Ishikawa (cell line): ENCODE measurements at regions not wholly inside any gene's neighbourhood (a gene's known extent, or its start where the extent isn't known, plus 50 kb on each side); places are given as distances from the start of the nearest gene placed in this dataset.

Experiments used
- CEBPB ChIP-seq: IDR thresholded peaks from 2 replicates; pipeline ENCODE4 v1.6.1; 2012
- CREB1 ChIP-seq: IDR thresholded peaks from 2 replicates; pipeline ENCODE4 v1.6.1; 2012; ENCODE audit warnings: low read depth
- EGR1 ChIP-seq: IDR thresholded peaks from 2 replicates; pipeline ENCODE4 v1.6.1; 2012
- EP300 ChIP-seq: IDR thresholded peaks from 2 replicates; pipeline ENCODE4 v1.6.1; 2012; ENCODE audit warnings: borderline replicate concordance
- FOXM1 ChIP-seq: IDR thresholded peaks from 2 replicates; pipeline ENCODE4 v1.6.1; 2012; ENCODE audit warnings: low read depth, borderline replicate concordance
- NFIC ChIP-seq: IDR thresholded peaks from 2 replicates; pipeline ENCODE4 v1.6.1; 2012
- RAD21 ChIP-seq: IDR thresholded peaks from 2 replicates; pipeline ENCODE4 v1.6.1; 2012; ENCODE audit warnings: low read depth
- TAF1 ChIP-seq: IDR thresholded peaks from 2 replicates; pipeline ENCODE4 v1.6.1; 2012; ENCODE audit warnings: low read depth, mild to moderate bottlenecking
- TCF12 ChIP-seq: IDR thresholded peaks from 2 replicates; pipeline ENCODE4 v1.6.1; 2012; ENCODE audit warnings: low read depth
- TEAD4 ChIP-seq: IDR thresholded peaks from 2 replicates; pipeline ENCODE4 v1.6.1; 2012
- YY1 ChIP-seq: IDR thresholded peaks from 2 replicates; pipeline ENCODE4 v1.6.1; 2012; ENCODE audit warnings: low read depth
- ZBTB7A ChIP-seq: IDR thresholded peaks from 2 replicates; pipeline ENCODE4 v1.6.1; 2012; ENCODE audit warnings: low read depth
- TF ChIP-seq, protein P1 (sequence below): IDR thresholded peaks from 2 replicates; pipeline ENCODE4 v1.6.1; 2012
- TF ChIP-seq, protein P2 (sequence below): IDR thresholded peaks from 2 replicates; pipeline ENCODE4 v1.6.1; 2012
- TF ChIP-seq, protein P3 (sequence below): IDR thresholded peaks from 2 replicates; pipeline ENCODE4 v1.6.1; 2012; ENCODE audit warnings: low read depth, mild to moderate bottlenecking

DNA sequence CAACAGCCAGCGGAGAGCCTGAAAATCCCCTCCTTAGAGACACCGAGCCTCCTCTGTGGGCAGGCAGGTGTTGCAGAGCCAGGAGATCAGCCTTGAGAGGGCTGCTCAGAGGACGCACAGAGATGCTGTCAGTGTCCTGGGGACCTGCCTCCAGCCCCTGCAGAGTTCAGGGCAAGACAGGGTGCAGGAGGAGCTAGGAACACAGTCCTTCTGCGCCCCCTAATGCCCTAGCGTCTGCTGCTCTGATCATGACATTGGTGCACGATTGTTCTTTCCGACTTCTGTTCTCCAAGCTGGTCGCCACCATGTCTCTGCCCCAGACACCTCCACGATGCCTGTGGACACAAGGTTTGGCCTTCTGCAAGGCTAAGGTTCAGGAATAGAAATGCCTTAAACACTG is 613.7 kb upstream of the MKI67 start:
- TF ChIP-seq, protein P1, sequence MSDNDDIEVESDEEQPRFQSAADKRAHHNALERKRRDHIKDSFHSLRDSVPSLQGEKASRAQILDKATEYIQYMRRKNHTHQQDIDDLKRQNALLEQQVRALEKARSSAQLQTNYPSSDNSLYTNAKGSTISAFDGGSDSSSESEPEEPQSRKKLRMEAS: no peak
- peak; percentile 17; the same call in 1 of the 2 replicates for TF ChIP-seq RAD21

DNA sequence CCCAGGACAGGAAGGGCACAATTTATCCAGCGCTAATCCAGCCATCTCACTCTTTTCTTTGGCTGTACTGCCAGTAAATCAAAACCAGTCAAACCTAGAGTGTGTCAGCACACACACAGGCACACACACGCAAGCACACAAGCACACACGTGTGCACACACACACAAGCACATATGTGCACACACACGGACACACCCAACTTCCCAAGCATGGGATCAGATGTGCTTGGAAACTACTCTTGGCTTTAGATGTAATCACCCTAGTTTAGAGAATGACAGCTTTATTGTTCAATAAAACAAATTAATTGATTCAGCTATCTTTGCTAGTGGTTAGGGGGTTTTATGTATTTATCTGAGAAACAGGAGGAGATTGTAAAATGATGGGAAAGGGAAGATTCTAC is 615.0 kb upstream of the MKI67 start:
- TF ChIP-seq TAF1: no peak

DNA sequence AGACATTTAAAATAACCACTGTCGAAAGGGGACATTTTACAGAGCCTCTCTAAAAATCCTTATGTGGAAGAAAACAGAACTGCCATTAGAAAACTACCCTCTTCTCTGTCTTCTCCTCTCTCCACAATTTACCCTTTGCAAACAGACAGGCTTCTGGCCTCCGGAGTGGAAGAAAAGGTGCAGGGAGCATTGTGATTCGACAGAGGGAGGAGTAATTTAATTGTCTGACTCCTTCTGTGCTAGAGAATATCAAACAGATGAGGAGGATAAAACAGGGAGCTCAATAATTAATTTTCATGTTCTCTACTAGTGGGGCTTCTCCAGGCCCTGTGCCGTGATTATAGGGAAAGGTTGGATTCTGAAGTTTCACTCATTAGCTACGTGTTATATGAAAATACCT is 615.5 kb upstream of the MKI67 start:
- no peak for TF ChIP-seq NFIC

DNA sequence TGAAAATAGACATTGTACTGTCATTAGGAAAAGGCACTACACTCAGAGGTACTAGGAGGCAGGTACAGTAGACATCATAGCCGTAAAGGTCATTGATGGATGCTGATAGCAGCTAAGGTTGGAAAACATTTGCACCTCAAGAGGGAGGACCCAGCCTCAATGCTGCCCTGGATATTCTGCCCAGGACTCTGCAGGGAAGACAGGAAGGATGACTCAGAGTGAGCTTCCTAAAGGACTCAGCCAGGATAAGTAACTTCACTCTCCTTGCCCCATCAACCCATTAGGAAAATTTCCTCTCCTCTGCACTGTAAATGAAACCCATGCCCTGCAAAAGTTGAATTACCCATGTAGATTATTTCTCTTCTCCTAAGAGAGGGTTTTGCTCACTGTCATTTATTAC is 617.9 kb upstream of the MKI67 start:
- TF ChIP-seq, protein P1: no peak
- TF ChIP-seq EGR1 (no peak), NFIC (no peak)

DNA sequence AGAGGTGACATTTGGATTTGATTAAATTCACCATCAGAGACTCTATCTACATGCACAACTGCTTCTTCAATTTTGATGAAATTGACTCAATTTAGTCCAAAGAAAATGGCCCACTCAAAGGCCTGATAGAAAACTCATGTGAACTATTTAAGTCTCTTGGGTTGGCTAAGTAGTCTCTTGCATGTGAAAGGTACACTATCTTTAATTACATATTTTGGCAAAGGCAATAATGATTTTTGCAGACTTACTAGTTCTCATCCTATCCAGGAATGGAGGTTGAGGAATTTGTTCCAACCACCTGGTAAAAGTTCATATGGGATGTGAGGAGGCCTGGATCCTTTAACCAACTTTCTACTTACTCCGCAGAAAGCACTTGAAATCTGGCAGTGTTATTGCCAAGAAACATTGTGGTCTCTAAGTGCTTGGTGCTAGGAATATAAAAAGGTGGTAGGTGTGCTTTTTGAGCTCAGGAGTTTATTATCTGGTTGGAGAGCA is 618.6 kb upstream of the MKI67 start:
- TF ChIP-seq TEAD4: no peak
- TF ChIP-seq, protein P1: no peak
- TF ChIP-seq CEBPB: no peak
- TF ChIP-seq ZBTB7A: no peak
- TF ChIP-seq RAD21: no peak

DNA sequence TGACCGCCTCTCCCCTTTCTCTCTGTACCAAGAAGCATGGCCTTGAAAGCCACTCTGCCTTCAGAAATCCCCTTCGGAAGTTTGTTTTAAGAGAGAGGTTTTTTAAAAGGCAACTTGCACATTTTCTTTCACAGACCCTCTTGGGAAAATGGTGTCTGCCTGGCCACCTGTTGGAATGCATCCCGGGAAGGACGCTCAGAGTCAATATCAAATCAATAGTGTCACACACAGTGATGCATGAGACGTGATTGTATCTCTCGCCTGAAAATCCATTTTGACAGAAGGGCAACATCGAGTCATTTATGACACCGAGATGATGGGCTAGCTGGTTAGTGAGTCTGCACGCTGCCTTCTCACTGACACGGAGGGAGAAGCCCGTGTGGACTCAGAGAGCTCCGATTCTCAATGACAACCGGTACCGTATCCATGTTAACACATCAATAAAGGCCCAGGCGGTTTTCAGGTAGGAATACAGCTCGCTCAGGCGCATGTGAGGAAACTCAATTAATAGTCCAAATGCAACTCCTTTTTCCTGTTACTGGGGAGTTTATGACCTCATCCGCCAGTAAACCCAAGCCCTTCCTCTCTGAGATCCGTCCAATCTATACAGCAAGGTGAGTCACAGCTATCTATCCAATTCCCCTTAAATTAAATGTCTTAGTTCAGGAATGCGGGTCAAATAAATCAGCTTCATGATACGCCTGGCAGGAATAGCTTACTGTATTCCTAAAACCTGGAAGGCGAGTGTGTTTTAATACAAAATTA is 621.5 kb upstream of the MKI67 start:
- TF ChIP-seq RAD21: no peak
- TF ChIP-seq CREB1: no peak
- TF ChIP-seq FOXM1: no peak
- TF ChIP-seq EGR1: no peak
- TF ChIP-seq YY1: no peak
- TF ChIP-seq TCF12: no peak
- TF ChIP-seq, protein P2, sequence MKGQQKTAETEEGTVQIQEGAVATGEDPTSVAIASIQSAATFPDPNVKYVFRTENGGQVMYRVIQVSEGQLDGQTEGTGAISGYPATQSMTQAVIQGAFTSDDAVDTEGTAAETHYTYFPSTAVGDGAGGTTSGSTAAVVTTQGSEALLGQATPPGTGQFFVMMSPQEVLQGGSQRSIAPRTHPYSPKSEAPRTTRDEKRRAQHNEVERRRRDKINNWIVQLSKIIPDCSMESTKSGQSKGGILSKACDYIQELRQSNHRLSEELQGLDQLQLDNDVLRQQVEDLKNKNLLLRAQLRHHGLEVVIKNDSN: no peak
- no peak for TF ChIP-seq CEBPB
- TF ChIP-seq, protein P1: no peak
- no peak for TF ChIP-seq ZBTB7A
- no peak for TF ChIP-seq TEAD4

DNA sequence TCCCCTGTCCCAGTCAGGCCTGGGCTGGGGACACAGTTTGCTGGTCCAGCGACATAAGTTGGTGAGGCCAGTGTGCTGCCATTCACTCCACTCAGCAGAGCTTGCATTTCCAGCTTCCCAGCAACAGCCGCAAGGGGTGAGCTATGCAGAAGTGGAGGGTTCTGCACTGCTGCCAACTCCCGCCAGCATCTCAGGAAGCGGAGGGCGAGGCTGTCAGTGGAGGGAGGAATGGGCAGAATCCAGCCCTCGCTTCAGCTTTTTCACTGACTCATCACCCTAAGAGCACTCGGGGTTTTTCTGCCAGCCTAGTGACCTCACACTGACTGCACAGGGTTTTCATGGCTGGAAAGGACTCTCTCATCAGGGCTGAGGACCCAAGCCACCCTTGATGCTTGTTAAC is 625.1 kb upstream of the MKI67 start:
- TF ChIP-seq, protein P3, sequence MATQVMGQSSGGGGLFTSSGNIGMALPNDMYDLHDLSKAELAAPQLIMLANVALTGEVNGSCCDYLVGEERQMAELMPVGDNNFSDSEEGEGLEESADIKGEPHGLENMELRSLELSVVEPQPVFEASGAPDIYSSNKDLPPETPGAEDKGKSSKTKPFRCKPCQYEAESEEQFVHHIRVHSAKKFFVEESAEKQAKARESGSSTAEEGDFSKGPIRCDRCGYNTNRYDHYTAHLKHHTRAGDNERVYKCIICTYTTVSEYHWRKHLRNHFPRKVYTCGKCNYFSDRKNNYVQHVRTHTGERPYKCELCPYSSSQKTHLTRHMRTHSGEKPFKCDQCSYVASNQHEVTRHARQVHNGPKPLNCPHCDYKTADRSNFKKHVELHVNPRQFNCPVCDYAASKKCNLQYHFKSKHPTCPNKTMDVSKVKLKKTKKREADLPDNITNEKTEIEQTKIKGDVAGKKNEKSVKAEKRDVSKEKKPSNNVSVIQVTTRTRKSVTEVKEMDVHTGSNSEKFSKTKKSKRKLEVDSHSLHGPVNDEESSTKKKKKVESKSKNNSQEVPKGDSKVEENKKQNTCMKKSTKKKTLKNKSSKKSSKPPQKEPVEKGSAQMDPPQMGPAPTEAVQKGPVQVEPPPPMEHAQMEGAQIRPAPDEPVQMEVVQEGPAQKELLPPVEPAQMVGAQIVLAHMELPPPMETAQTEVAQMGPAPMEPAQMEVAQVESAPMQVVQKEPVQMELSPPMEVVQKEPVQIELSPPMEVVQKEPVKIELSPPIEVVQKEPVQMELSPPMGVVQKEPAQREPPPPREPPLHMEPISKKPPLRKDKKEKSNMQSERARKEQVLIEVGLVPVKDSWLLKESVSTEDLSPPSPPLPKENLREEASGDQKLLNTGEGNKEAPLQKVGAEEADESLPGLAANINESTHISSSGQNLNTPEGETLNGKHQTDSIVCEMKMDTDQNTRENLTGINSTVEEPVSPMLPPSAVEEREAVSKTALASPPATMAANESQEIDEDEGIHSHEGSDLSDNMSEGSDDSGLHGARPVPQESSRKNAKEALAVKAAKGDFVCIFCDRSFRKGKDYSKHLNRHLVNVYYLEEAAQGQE: no peak
- no peak for TF ChIP-seq YY1
- no peak for TF ChIP-seq EP300
- TF ChIP-seq CREB1: no peak
- TF ChIP-seq, protein P2: no peak
- no peak for TF ChIP-seq TAF1
- no peak for TF ChIP-seq ZBTB7A
- no peak for TF ChIP-seq RAD21
- TF ChIP-seq TEAD4: no peak
- TF ChIP-seq EGR1: no peak
- TF ChIP-seq CEBPB: no peak
- TF ChIP-seq FOXM1: no peak
- TF ChIP-seq, protein P1: no peak

DNA sequence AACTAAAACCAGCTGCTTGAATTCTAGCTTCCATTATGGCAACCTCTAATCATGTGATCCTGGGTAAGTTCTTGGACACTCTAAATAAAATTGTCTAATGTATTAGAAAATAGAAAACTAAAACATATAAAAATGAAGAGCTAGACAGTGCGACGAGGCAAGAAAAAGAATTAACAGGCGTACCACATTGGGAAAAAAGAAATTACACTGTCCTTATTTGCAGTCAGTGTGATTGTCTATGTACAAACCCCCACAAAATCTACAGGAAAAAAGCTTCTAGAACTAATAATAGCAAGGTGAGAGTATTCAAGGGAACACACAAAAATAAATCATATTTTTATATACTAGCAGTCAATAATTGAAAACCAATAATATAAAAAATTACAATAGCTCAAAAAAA is 625.6 kb upstream of the MKI67 start:
- TF ChIP-seq, protein P3: no peak
- no peak for TF ChIP-seq YY1
- TF ChIP-seq FOXM1: no peak
- TF ChIP-seq TCF12: no peak
- TF ChIP-seq CEBPB: no peak
- TF ChIP-seq, protein P1: no peak
- TF ChIP-seq CREB1: no peak
- no peak for TF ChIP-seq EP300
- TF ChIP-seq, protein P2: no peak
- TF ChIP-seq TAF1: no peak
- no peak for TF ChIP-seq EGR1
- TF ChIP-seq ZBTB7A: no peak
- no peak for TF ChIP-seq NFIC
- no peak for TF ChIP-seq TEAD4
